Cardiac fibroblast (primary cell): ENCODE measurements at regions not wholly inside any gene's neighbourhood (a gene's known extent, or its start where the extent isn't known, plus 50 kb on each side); places are given as distances from the start of the nearest gene placed in this dataset.

ENCODE experiments used
- DNase-seq, 2 donors: peaks; one replicate each; pipeline versions ENCODE4 v3.0.0 to v3.0.0-alpha.2; 2010; ENCODE audit warnings: low read depth in 2 of 2
- H3K4me3 ChIP-seq, 2 donors: replicated peaks in 1 of 2; 1 replicate in 1 of 2; 2 replicates in 1 of 2; pipeline ENCODE4 v1.5.1; 2011; ENCODE audit warnings: low read depth in 2 of 2, low read length in 2 of 2, mild to moderate bottlenecking in 2 of 2, moderate library complexity in 1 of 2
- TF ChIP-seq, protein P1 (sequence below): IDR thresholded peaks from one replicate; pipeline ENCODE4 v1.5.1; 2011; ENCODE audit warnings: low read depth, mild to moderate bottlenecking, low read length, inconsistent platforms

DNA sequence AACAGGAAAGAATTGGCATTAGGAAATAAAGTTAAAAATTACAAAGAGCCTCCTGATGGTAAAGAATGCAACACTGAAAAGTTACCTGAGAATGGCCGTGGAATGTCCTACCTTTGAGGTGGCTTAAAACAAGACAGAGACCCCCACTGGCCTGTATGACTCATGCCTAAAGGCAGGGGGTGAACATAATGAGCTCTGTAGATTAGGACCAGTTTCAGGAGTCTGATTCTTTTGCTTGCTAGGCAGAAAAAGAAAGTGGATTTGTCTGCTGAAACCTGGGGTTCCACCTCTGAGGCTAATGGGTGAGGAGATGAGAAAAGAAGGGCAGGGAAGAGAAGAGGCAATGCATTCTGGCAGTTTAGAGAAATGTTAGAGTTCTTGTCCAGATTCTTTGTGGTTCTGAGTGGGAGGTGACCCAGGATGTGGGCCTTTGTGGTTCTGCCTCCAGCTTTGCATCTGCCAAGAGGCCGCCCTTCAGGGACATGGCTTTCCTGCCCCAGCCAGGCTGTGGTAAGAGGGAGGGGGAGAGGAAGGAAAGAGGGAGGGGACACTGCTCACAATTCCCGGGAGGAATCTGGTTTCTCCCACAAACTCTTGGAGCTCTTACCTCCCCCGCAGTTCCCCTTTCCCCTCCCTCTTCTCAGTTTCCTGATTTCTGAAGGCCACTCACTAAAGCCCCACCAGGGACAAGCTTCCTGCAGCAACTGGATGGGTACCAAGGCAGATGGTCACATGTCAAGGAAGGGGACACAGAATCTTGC lies 109.6 kb downstream of the EFNB1 start:
- H3K4me3 ChIP-seq = no peak overlapping the region
- TF ChIP-seq, protein P1, sequence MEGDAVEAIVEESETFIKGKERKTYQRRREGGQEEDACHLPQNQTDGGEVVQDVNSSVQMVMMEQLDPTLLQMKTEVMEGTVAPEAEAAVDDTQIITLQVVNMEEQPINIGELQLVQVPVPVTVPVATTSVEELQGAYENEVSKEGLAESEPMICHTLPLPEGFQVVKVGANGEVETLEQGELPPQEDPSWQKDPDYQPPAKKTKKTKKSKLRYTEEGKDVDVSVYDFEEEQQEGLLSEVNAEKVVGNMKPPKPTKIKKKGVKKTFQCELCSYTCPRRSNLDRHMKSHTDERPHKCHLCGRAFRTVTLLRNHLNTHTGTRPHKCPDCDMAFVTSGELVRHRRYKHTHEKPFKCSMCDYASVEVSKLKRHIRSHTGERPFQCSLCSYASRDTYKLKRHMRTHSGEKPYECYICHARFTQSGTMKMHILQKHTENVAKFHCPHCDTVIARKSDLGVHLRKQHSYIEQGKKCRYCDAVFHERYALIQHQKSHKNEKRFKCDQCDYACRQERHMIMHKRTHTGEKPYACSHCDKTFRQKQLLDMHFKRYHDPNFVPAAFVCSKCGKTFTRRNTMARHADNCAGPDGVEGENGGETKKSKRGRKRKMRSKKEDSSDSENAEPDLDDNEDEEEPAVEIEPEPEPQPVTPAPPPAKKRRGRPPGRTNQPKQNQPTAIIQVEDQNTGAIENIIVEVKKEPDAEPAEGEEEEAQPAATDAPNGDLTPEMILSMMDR = no peak
- peak; percentile 54 to 86 for DNase-seq

DNA sequence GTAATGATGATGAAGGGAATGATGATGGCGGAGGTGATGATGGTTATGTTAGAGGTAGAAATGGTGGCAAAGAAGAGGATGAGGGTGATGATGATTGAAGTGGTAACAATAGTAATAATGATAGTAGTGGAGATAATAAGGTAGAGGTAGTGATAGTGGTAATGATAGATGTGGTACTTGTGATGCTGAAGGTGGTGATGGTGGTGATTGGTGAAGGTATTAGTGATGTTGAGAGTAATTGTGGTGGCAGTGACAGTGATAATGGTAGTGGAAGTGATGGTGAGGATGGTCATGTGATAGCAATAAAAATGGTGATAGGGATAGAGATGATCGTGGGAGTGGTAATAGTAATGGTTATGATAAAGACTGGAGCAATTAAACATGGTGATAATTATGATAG lies 108.8 kb downstream of the EFNB1 start:
- TF ChIP-seq, protein P1 = no peak
- no peak for DNase-seq
- no peak overlapping the region for H3K4me3 ChIP-seq

DNA sequence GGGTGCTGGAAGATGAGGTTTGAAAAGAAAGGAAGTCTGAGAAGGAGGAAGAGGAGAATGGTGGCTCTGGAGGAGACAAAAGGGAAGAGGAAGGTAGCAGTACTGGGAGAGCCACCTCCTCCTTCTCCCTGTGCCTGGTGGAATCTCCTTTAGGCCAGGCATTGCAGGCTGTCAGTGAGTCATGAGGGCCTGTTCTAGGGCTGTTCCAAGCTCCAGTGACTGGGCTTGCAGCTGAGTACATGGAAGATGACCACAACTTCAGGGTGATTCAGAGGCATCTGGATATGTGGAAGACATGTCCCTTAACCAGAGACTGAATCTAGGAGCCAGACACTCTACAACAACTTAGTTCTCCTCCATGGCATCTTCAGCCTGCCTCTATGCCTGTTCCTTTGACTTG lies 107.8 kb downstream of the EFNB1 start:
- TF ChIP-seq, protein P1 = no peak
- H3K4me3 ChIP-seq = no peak overlapping the region
- peak; percentile 73 to 90 for DNase-seq

DNA sequence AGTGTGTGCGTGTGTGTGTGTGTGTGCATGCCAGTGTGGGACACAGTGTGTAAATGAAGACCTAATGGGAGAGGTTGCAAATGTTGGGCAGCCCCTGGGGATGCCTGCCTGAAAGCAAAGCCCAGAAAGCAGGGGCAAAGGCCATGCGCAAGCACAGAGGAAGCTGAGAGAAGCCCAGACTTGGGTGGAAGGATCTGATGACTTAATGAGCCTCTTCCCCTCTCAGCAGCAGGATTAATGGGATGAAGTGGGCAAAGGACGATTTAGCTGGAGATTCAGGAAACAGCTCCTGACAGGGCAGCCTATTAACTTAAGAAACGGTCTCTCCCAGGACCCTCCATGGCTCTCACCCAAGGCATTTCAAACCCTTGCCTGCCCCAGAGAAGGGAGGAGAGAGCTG lies 107.3 kb downstream of the EFNB1 start:
- TF ChIP-seq, protein P1 = no peak
- no peak for DNase-seq
- H3K4me3 ChIP-seq = no peak overlapping the region

DNA sequence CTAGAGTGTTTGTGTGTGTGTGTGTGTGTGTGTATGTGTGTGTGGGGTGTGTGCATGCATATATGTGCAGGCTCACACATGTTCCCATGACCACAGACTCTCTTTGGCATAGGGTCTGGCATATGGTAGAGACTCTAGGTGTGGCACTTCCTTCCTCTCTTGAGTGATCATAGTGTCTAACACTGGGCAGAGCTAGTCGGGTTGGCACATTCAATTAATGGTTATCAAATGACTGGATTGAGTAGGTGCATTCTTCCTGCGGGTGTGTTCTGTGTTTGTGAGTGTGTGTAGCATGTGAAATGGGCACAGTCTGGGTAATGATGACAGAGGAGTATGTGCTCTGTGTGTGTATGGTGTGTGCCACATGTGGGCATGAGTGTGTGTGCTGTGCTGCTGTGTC lies 106.5 kb downstream of the EFNB1 start:
- TF ChIP-seq, protein P1 = no peak
- H3K4me3 ChIP-seq = no peak overlapping the region
- no peak for DNase-seq

DNA sequence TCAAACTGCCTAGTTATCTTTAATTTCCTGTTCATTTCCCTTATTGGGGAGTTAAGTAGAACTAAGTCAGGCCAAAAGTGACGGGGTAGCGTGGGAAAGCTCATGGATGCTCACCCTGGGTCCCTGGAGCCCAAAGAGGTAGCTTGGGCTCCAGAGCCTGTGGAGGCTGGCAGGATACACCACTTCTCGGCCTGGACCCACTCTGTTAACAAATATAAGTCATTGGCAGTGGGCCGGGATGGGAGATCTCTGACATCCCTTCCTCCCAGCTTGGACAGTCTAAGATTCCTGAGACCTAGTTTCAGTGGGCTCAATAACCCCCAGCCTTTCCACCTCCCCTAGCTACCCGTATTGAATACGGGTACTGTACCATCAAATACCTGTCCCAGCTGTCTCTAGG lies 106.1 kb downstream of the EFNB1 start:
- DNase-seq = no peak
- H3K4me3 ChIP-seq = no peak overlapping the region
- TF ChIP-seq, protein P1 = no peak

DNA sequence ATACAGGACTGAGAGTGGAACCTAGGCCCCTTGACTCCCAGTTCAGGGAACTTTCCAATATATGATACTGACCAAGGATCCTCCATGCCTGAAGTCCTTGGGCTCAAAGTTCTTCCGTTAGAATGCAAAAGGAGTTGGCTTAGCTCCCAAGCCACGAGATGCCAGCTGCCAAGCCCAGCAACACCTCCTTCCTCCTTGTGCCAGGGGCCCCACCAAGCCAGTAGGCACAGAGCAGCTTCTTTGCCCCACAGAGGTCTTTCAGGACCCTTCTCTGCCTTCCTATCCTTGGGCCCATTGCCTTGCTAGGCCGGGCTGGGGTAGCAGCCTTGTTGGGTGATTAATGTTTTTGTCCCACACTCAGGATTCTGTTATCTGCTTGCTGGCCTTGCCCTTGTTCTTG lies 105.6 kb downstream of the EFNB1 start:
- no peak for DNase-seq

More for the DNA sequence above, 105.6 kb downstream of the EFNB1 start:
- TF ChIP-seq, protein P1 = no peak
- H3K4me3 ChIP-seq = no peak overlapping the region
